ENCODE measurements at regions not wholly inside any gene's neighbourhood (a gene's known extent, or its start where the extent isn't known, plus 50 kb on each side); places are given as distances from the start of the nearest gene placed in this dataset.
"Not testable (repeated sequence)": the region's sequence is repeated elsewhere in the genome, so short reads cannot be mapped to it uniquely, and the experiment has no call there.

DNA sequence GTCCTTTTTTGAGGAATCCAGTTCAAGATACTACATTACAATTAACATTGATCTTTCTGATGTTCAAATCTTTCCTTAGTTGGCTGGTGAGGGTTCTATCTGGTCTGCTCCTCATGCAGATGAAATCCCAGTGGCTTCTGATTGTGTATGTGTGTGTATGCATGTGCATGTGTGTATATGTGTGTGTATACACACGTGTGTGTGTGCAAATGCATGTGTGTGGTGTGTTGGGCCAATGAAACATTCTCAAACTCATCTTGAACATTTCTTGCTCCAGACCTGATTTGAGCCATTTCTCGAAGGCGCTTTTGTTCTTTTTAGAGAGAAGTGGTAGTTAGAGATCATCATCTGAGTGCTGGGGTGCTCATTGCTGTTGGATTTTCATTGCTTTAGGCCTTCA lies 113.9 kb downstream of the GLRX3 start:
- H3K27ac Mint-ChIP-seq: no peak overlapping the region
- H3K4me1 Mint-ChIP-seq: peaks cover 0 to 1% (median 0%) of the 10 kb centered on the region in 3 donors
- H3K4me3 Mint-ChIP-seq: no peak overlapping the region

GRCh38 chr10:130251766-130252165 lies 115.6 kb downstream of the GLRX3 start:
- Mint-ChIP-seq H3K36me3 (no peaks in the 10 kb centered on the region), H3K27me3 (no peaks in the 10 kb centered on the region), H3K4me3 (no peak overlapping the region), H3K27ac (no peak overlapping the region), H3K4me1 (no peaks in the 10 kb centered on the region), H3K9me3 (peaks cover 2 to 7% (median 5%) of the 10 kb centered on the region in 3 donors)

More for the DNA sequence above, 113.9 kb downstream of the GLRX3 start:
- Mint-ChIP-seq H3K9me3 (peaks cover 4 to 8% (median 8%) of the 10 kb centered on the region in 3 donors), H3K36me3 (peaks cover 1% of the 10 kb centered on the region), H3K27me3 (no peaks in the 10 kb centered on the region)

DNA sequence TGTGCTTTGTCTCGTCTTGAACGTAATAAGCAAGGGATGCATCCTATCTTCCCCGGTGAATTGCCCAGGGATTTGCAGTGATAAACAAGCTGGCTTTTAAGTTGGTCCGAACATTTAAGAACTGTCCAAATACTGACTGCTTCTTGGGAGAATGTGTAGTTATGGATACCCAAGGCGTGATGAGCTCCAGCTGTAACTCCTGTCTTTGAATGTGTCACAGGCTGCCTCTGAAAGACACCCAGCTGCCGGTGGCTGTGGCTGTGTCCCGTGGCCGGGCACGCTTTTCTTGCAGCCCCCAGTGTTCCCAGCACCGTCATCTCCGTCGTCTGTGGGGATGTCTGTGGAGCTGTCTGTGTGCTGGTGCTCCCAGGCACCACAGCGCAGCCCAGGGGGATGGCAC lies 118.1 kb downstream of the GLRX3 start:
- Mint-ChIP-seq H3K4me1 (no peaks in the 10 kb centered on the region), H3K27ac (no peak overlapping the region), H3K9me3 (peaks cover 2 to 5% (median 3%) of the 10 kb centered on the region in 3 donors), H3K36me3 (no peaks in the 10 kb centered on the region), H3K27me3 (no peaks in the 10 kb centered on the region), H3K4me3 (no peak overlapping the region)

- no peaks in the 10 kb centered on the region for H3K27me3 Mint-ChIP-seq
- H3K36me3 Mint-ChIP-seq: no peaks in the 10 kb centered on the region
- H3K4me3 Mint-ChIP-seq: no peak overlapping the region
- H3K4me1 Mint-ChIP-seq: no peaks in the 10 kb centered on the region
- no peak overlapping the region for H3K27ac Mint-ChIP-seq
- peaks cover 2 to 5% (median 3%) of the 10 kb centered on the region in 3 donors for H3K9me3 Mint-ChIP-seq
Observed at GRCh38 chr10:130254662-130255061, 118.5 kb downstream of the GLRX3 start.

DNA sequence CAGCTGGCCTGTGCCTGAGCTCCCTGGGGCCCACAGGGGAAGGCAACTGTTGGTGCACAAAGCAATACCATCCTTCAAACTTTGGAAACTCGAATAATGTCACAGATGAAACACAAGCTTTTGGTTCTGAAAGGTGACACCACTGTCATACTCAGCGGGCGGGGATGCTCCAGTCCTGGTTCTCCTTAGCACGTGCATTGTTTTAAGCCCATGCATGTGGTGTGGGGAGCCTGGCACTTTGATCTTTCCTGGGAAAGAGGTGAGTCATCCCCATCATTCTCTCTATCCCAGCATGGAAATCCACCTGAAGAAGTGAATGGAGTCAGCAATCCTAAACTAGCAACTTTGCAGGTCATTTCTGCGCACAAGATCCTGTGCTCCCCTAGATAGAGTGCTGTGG lies 119.6 kb downstream of the GLRX3 start:
- Mint-ChIP-seq H3K27me3 (no peaks in the 10 kb centered on the region), H3K36me3 (no peaks in the 10 kb centered on the region), H3K4me1 (no peaks in the 10 kb centered on the region), H3K27ac (no peak overlapping the region), H3K4me3 (no peak overlapping the region), H3K9me3 (no peaks in the 10 kb centered on the region)

GRCh38 chr10:130257897-130258296 lies 121.7 kb downstream of the GLRX3 start:
- no peak overlapping the region for H3K27ac Mint-ChIP-seq
- H3K27me3 Mint-ChIP-seq: no peaks in the 10 kb centered on the region
- no peaks in the 10 kb centered on the region for H3K9me3 Mint-ChIP-seq
- H3K36me3 Mint-ChIP-seq: no peaks in the 10 kb centered on the region
- no peak overlapping the region for H3K4me3 Mint-ChIP-seq
- no peaks in the 10 kb centered on the region for H3K4me1 Mint-ChIP-seq

DNA sequence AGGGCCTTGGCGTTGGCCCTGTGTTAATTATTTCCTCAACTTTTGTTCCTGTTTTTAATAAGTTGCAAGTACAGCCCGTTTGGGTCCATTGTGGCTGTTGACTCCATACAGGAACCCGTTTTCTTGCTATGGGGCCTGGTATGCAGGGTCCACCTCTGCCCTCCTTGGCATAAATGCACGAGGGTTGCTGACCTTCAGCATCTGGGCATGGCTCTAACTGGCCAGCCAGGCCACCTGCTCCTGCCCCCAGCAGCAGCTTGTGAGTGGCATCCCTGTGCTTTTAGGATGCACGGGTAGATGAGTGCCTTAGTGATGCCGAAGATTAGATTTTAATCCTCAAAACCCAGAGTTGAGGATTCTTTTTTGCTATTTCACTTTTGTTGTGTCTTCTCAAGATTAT lies 123.2 kb downstream of the GLRX3 start:
- Mint-ChIP-seq H3K27ac (no peak overlapping the region), H3K9me3 (peaks cover 0 to 4% (median 0%) of the 10 kb centered on the region in 3 donors), H3K36me3 (no peaks in the 10 kb centered on the region), H3K27me3 (no peaks in the 10 kb centered on the region), H3K4me3 (no peak overlapping the region), H3K4me1 (no peaks in the 10 kb centered on the region)

GRCh38 chr10:130261306-130261705 lies 125.1 kb downstream of the GLRX3 start:
- H3K27ac Mint-ChIP-seq: no peak overlapping the region
- no peaks in the 10 kb centered on the region for H3K27me3 Mint-ChIP-seq
- H3K36me3 Mint-ChIP-seq: peaks cover 5% of the 10 kb centered on the region
- peaks cover 0 to 6% (median 0%) of the 10 kb centered on the region in 3 donors for H3K9me3 Mint-ChIP-seq
- no peaks in the 10 kb centered on the region for H3K4me1 Mint-ChIP-seq
- peak overlapping the region in 1 of 4 donors; percentile 52 for H3K4me3 Mint-ChIP-seq

- Mint-ChIP-seq H3K36me3 (peaks cover 5% of the 10 kb centered on the region), H3K27me3 (no peaks in the 10 kb centered on the region), H3K9me3 (peaks cover 0 to 6% (median 0%) of the 10 kb centered on the region in 3 donors), H3K4me3 (no peak overlapping the region), H3K4me1 (no peaks in the 10 kb centered on the region), H3K27ac (no peak overlapping the region)
Observed at GRCh38 chr10:130261766-130262165, 125.6 kb downstream of the GLRX3 start.

- H3K27me3 Mint-ChIP-seq: no peaks in the 10 kb centered on the region
- H3K36me3 Mint-ChIP-seq: peaks cover 8% of the 10 kb centered on the region
- no peaks in the 10 kb centered on the region for H3K4me1 Mint-ChIP-seq
- no peak overlapping the region for H3K27ac Mint-ChIP-seq
- H3K4me3 Mint-ChIP-seq: peak overlapping the region in 1 of 4 donors; percentile 15
- peaks cover 0 to 6% (median 0%) of the 10 kb centered on the region in 3 donors for H3K9me3 Mint-ChIP-seq
Observed at GRCh38 chr10:130263289-130263688, 127.1 kb downstream of the GLRX3 start.

GRCh38 chr10:130265542-130265941 lies 129.4 kb downstream of the GLRX3 start:
- no peak overlapping the region for H3K27ac Mint-ChIP-seq
- no peaks in the 10 kb centered on the region for H3K4me1 Mint-ChIP-seq
- no peaks in the 10 kb centered on the region for H3K27me3 Mint-ChIP-seq
- H3K9me3 Mint-ChIP-seq: peaks cover 0 to 8% (median 0%) of the 10 kb centered on the region in 3 donors
- no peak overlapping the region for H3K4me3 Mint-ChIP-seq
- peaks cover 8% of the 10 kb centered on the region for H3K36me3 Mint-ChIP-seq

DNA sequence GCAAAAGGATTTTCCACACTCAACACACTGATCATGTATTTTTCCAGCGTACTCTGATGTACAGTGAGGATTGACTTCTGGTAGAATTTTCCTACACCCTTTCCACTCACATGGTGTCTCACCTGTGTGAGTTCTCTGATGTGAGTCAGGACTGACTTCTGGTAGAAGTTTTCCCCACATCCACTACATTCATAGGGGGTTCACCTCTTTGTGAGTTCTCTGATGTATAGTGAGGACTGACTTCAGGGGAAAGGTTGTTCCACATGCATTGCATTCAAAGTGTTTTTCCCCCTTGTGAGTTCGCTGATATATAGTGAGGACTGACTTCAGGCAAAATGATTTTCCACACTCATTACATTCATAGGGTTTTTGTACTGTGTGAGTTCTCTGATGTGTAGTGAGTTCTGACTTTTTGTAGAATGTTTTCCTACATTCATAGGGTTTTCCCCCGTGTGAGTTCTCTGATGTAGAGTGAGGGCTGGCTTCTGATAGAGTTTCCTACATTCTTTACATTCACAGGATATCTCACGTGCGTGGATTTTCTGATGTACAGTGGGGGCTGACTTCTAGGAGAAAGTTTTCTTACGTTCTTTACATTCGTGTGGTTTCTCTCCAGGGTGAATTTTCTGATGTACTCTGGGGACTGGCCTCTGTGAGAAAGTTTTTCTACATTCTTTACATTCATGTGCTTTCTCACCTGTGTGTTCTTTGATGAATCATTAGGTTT lies 146.5 kb downstream of the GLRX3 start:
- H3K36me3 Mint-ChIP-seq: peaks cover 1% of the 10 kb centered on the region
- H3K4me3 Mint-ChIP-seq: no peak overlapping the region
- no peak overlapping the region for H3K27ac Mint-ChIP-seq
- H3K4me1 Mint-ChIP-seq: no peaks in the 10 kb centered on the region
- no peaks in the 10 kb centered on the region for H3K27me3 Mint-ChIP-seq
- peaks cover 19 to 64% (median 37%) of the 10 kb centered on the region in 3 donors for H3K9me3 Mint-ChIP-seq

DNA sequence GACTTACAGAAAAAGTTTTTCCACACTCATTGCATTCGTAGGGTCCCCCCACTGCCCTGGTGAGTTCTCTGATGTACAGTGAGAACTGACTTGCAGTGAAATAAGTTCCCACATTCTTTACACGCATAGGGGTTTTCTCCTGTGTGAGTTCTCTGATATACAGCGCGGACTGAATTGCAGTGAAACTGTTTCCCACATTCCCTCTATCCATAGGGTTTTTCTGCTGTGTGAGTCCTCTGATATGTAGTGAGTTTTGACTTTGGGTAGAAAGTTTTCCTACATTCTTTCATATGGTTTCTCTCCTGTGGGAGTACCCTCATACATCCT lies 147.0 kb downstream of the GLRX3 start:
- Mint-ChIP-seq H3K27me3 (no peaks in the 10 kb centered on the region), H3K27ac (no peak overlapping the region), H3K4me3 (no peak overlapping the region), H3K36me3 (peaks cover 1% of the 10 kb centered on the region), H3K9me3 (peaks cover 19 to 61% (median 37%) of the 10 kb centered on the region in 3 donors), H3K4me1 (no peaks in the 10 kb centered on the region)

GRCh38 chr10:130295761-130296160 lies 159.6 kb downstream of the GLRX3 start:
- H3K36me3 Mint-ChIP-seq, H3K4me1 Mint-ChIP-seq, H3K27me3 Mint-ChIP-seq, H3K27ac Mint-ChIP-seq, H3K4me3 Mint-ChIP-seq: not testable (repeated sequence)
- H3K9me3 Mint-ChIP-seq: peaks cover 12 to 67% (median 19%) of the 10 kb centered on the region in 3 donors

DNA sequence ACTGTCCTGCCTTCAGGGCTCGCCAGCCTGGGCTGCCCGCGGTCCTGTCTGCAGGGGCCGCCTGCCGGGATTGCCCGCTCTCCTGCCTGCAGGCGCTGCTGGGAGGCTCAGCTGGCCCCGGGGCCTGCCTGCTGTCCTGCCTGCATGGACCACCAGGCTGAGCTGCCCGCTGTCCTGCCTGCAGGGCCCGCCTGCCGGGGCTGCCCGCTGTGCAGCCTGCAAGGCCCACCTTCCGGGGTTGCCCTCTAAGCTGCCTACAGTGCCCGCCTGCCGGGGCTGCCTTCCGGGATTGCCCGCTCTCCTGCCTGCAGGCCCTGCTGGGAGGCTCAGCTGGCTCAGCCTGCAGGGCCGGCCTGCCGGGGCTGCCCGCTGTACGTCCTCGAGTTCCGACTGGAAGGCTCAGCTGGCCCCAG lies 164.4 kb downstream of the GLRX3 start:
- Mint-ChIP-seq H3K9me3 (peaks cover 17 to 39% (median 36%) of the 10 kb centered on the region in 3 donors), H3K27ac (no peak overlapping the region), H3K4me1 (peaks cover 0 to 9% (median 2%) of the 10 kb centered on the region in 3 donors), H3K27me3 (no peaks in the 10 kb centered on the region), H3K4me3 (peak overlapping the region in 1 of 4 donors; percentile 79), H3K36me3 (no peaks in the 10 kb centered on the region)
